Upper lobe of left lung (tissue), 6 donors: ENCODE measurements at regions not wholly inside any gene's neighbourhood (a gene's known extent, or its start where the extent isn't known, plus 50 kb on each side); places are given as distances from the start of the nearest gene placed in this dataset.
"Not testable (repeated sequence)": the region's sequence is repeated elsewhere in the genome, so short reads cannot be mapped to it uniquely, and the experiment has no call there.

Experiments
- ATAC-seq, 2 donors: fragments of 200-7000 bp; cut with Tn5 transposase; one replicate each; pipeline ENCODE4 v1.9.1; 2022; ENCODE audit warnings: mild to moderate bottlenecking in 2 of 2, moderate library complexity in 2 of 2; ENCODE audit not compliant: low FRiP score in 2 of 2
- DNase-seq, 2 donors: peaks; one replicate each; pipeline ENCODE4 v3.0.0-alpha.2; 2019 to 2020
- H3K27ac ChIP-seq, 4 donors: fragments of 200-600 bp; sonication (generic); one replicate each; pipeline ENCODE4 v1.5.1; 2016 to 2019
- H3K27me3 ChIP-seq, 4 donors: fragments of 200-600 bp; sonication (generic); one replicate each; pipeline ENCODE4 v1.5.1; 2017 to 2019
- H3K36me3 ChIP-seq, 4 donors: fragments of 200-600 bp; sonication (generic); one replicate each; pipeline ENCODE4 v1.5.1; 2016 to 2019
- H3K4me1 ChIP-seq, 4 donors: fragments of 200-600 bp; sonication (generic); one replicate each; pipeline ENCODE4 v1.5.1; 2018 to 2019
- H3K4me3 ChIP-seq, 4 donors: fragments of 200-600 bp; sonication (generic); one replicate each; pipeline ENCODE4 v1.5.1; 2017 to 2019; ENCODE audit warnings: mild to moderate bottlenecking in 2 of 4, moderate library complexity in 1 of 4
- H3K9me3 ChIP-seq, 4 donors: fragments of 200-600 bp; sonication (generic); one replicate each; pipeline ENCODE4 v1.5.1; 2018 to 2019
- CTCF ChIP-seq, 6 experiments: fragments of 450-650 bp in 4 of 6; fragments of 200-600 bp in 2 of 6; sonication (generic) in 2 of 6; IDR thresholded peaks; one replicate each; pipeline ENCODE4 v1.5.1; 2016 to 2019; ENCODE audit warnings: antibody characterized with exemption in 6 of 6
- EP300 ChIP-seq, 4 donors: sonication (generic); formaldehyde crosslinking; IDR thresholded peaks; one replicate each; pipeline ENCODE4 v1.5.1; 2017; ENCODE audit warnings: antibody characterized with exemption in 4 of 4, control low read depth in 2 of 4
- POLR2A ChIP-seq, 4 donors: fragments of 450-650 bp; IDR thresholded peaks; one replicate each; pipeline ENCODE4 v1.5.1; 2016 to 2017; ENCODE audit warnings: antibody characterized with exemption in 4 of 4, mild to moderate bottlenecking in 2 of 4
- POLR2AphosphoS5 ChIP-seq, 2 donors: sonication (generic); formaldehyde crosslinking; IDR thresholded peaks; one replicate each; pipeline ENCODE4 v1.5.1; 2017; ENCODE audit warnings: antibody characterized with exemption in 2 of 2
- WGBS, 2 donors: methylation state at CpG; one replicate each; pipeline ENCODE4 v1.1.5; 2017 to 2018; 5-methylcytosine and 5-hydroxymethylcytosine counted together
- donor health status: DM: no; HTN: no; CAD: no; lungs with moderate emphysema.
- donor health status: DM: no; HTN: yes; CAD: no; lungs with severe emphysema.

GRCh38 chr4:170386971-170387370 is 297.2 kb upstream of the AADAT start:
- no peaks in the 10 kb centered on the region for H3K4me1 ChIP-seq
- TF ChIP-seq EP300 (IDR thresholded peaks at IDR 0.05) (no peak), CTCF (IDR thresholded peaks at IDR 0.05) (no peak), POLR2AphosphoS5 (IDR thresholded peaks at IDR 0.05) (no peak), POLR2A (IDR thresholded peaks at IDR 0.05) (no peak)
- DNase-seq (no peak), ATAC-seq (no peak)
- H3K27ac ChIP-seq, result no peak overlapping the region
- no peaks in the 10 kb centered on the region for H3K27me3 ChIP-seq
- no peaks in the 10 kb centered on the region for H3K9me3 ChIP-seq
- WGBS, 2 donors, result 77 to 79% methylated on average over 2 of the region's 2 CpGs
- H3K36me3 ChIP-seq, result no peaks in the 10 kb centered on the region
- H3K4me3 ChIP-seq, result no peak overlapping the region

GRCh38 chr4:170386511-170386910 is 296.8 kb upstream of the AADAT start:
- ATAC-seq, result no peak
- TF ChIP-seq POLR2A (IDR thresholded peaks at IDR 0.05), result no peak
- TF ChIP-seq CTCF (IDR thresholded peaks at IDR 0.05), result no peak
- no peak for TF ChIP-seq EP300 (IDR thresholded peaks at IDR 0.05)

GRCh38 chr4:170374770-170375169 is 285.0 kb upstream of the AADAT start:
- H3K27me3 ChIP-seq, result no peaks in the 10 kb centered on the region
- TF ChIP-seq CTCF (IDR thresholded peaks at IDR 0.05), result peak in 5 of 6 experiments; percentile 7 to 44 (median 14)
- no peak for TF ChIP-seq POLR2A (IDR thresholded peaks at IDR 0.05)
- TF ChIP-seq EP300 (IDR thresholded peaks at IDR 0.05), result no peak
- no peak for TF ChIP-seq POLR2AphosphoS5 (IDR thresholded peaks at IDR 0.05)
- H3K4me3 ChIP-seq, result no peak overlapping the region
- WGBS, 2 donors, result 68 to 75% methylated on average over 3 of the region's 3 CpGs
- H3K27ac ChIP-seq, result no peak overlapping the region
- DNase-seq (no peak), ATAC-seq (no peak)
- no peaks in the 10 kb centered on the region for H3K36me3 ChIP-seq
- H3K9me3 ChIP-seq, result peaks cover 0 to 9% (median 0%) of the 10 kb centered on the region in 4 donors
- no peaks in the 10 kb centered on the region for H3K4me1 ChIP-seq

More at GRCh38 chr4:170386511-170386910, 296.8 kb upstream of the AADAT start:
- no peak overlapping the region for H3K27ac ChIP-seq
- WGBS, 2 donors, result 62 to 73% methylated on average over 6 of the region's 6 CpGs
- H3K27me3 ChIP-seq, result no peaks in the 10 kb centered on the region
- H3K36me3 ChIP-seq, result no peaks in the 10 kb centered on the region
- no peaks in the 10 kb centered on the region for H3K9me3 ChIP-seq
- H3K4me1 ChIP-seq, result no peaks in the 10 kb centered on the region
- H3K4me3 ChIP-seq, result no peak overlapping the region
- DNase-seq, result no peak

- TF ChIP-seq CTCF (IDR thresholded peaks at IDR 0.05) (no peak), POLR2AphosphoS5 (IDR thresholded peaks at IDR 0.05) (no peak), EP300 (IDR thresholded peaks at IDR 0.05) (no peak)
- no peaks in the 10 kb centered on the region for H3K36me3 ChIP-seq
- no peak overlapping the region for H3K27ac ChIP-seq
- ATAC-seq (no peak), DNase-seq (no peak)
- 86 to 98% methylated on average over 2 of the region's 2 CpGs for WGBS, 2 donors
- no peak overlapping the region for H3K4me3 ChIP-seq
- H3K4me1 ChIP-seq, result no peaks in the 10 kb centered on the region
- no peaks in the 10 kb centered on the region for H3K9me3 ChIP-seq
- no peaks in the 10 kb centered on the region for H3K27me3 ChIP-seq
Observed at GRCh38 chr4:170348945-170349344, 259.2 kb upstream of the AADAT start.

- not testable (repeated sequence) for H3K27ac ChIP-seq, H3K27me3 ChIP-seq, H3K36me3 ChIP-seq, H3K4me1 ChIP-seq, H3K4me3 ChIP-seq, H3K9me3 ChIP-seq, ATAC-seq, DNase-seq
- WGBS, 2 donors, result 25 to 31% methylated on average over 1 of the region's 1 CpG
Observed at GRCh38 chr4:170347191-170347590, 257.4 kb upstream of the AADAT start.
